ENCODE measurements at regions not wholly inside any gene's neighbourhood (a gene's known extent, or its start where the extent isn't known, plus 50 kb on each side); places are given as distances from the start of the nearest gene placed in this dataset.

DNA sequence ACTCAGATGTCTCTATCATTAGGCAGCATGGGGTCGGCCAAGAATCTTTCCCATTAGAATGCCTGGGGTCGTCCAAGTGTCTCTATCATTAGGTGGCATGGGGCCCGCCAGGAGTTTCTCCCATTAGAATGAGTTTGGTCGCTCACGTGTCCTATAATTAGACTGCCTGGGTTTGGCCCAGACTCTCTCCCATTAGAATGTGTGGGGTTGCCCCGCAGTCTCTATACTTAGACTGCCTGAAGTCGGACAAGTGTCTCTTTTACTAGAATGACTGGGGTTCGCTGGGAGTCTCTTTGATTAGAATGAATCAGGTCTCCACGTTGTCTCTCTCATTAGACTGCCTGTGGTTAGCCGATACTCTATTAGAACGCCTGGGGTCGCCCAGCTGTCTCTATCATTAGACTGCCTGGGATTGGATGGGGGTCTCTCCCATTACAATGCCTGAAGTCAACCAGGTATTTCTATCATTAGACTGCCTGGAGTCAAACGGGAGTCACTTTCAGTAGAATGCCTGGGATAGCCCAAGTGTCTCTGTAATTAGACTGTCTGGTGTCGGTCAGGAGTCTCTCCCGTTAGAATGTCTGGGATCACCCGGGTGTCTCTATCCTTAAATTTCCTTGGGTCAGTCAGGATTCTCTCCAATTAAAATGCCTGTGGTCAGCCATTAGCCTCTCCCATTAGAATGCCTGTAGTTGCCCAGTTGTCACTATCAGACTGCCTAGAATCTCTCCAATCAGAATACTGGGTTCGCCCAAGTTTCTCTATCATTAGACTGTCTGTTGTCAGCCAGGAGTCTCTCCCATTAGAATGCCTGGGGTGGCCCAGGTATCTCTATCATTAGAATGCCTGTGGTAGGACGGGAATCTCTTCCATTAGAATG is 1454.1 kb downstream of the UQCRFS1 start:
- H3K27ac Mint-ChIP-seq, result no peak overlapping the region
- H3K36me3 Mint-ChIP-seq (ENCODE audit: low read depth), result peaks cover 77% of the 10 kb centered on the region
- no peak for DNase-seq
- peaks cover 4% of the 10 kb centered on the region for H3K27me3 Mint-ChIP-seq (ENCODE audit: low read depth, poor library complexity)
- H3K9me3 Mint-ChIP-seq, result peaks cover 94% of the 10 kb centered on the region
- no peak overlapping the region for H3K4me3 Mint-ChIP-seq
- no peaks in the 10 kb centered on the region for H3K4me1 Mint-ChIP-seq
- TF ChIP-seq, protein P1, sequence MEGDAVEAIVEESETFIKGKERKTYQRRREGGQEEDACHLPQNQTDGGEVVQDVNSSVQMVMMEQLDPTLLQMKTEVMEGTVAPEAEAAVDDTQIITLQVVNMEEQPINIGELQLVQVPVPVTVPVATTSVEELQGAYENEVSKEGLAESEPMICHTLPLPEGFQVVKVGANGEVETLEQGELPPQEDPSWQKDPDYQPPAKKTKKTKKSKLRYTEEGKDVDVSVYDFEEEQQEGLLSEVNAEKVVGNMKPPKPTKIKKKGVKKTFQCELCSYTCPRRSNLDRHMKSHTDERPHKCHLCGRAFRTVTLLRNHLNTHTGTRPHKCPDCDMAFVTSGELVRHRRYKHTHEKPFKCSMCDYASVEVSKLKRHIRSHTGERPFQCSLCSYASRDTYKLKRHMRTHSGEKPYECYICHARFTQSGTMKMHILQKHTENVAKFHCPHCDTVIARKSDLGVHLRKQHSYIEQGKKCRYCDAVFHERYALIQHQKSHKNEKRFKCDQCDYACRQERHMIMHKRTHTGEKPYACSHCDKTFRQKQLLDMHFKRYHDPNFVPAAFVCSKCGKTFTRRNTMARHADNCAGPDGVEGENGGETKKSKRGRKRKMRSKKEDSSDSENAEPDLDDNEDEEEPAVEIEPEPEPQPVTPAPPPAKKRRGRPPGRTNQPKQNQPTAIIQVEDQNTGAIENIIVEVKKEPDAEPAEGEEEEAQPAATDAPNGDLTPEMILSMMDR (IDR thresholded peaks at IDR 0.05), result no peak

DNA sequence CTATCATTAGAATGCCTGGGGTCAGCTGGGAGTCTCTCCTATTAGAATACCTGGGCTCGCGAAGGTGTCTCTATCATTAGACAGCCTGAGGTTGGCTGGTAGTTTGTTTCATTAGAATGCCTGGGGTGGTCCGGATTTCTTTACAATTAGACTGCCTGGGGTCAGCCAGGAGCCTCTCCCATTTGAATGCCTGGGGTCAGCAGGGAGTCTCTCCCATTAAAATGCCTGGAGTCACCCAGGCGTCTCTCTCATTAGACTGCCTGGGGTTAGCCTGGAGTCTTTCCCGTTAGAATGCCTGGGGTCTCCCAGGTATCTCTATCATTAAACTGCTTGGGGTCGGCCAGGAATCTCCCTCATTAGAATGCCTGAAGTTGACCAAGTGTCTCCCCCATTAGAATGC is 1458.3 kb downstream of the UQCRFS1 start:
- peaks cover 91% of the 10 kb centered on the region for H3K9me3 Mint-ChIP-seq
- TF ChIP-seq, protein P1 (IDR thresholded peaks at IDR 0.05), result no peak
- DNase-seq, result no peak
- H3K36me3 Mint-ChIP-seq (ENCODE audit: low read depth), result peaks cover 41% of the 10 kb centered on the region
- H3K27me3 Mint-ChIP-seq (ENCODE audit: low read depth, poor library complexity), result no peaks in the 10 kb centered on the region
- H3K4me1 Mint-ChIP-seq, result no peaks in the 10 kb centered on the region
- no peak overlapping the region for H3K4me3 Mint-ChIP-seq
- H3K27ac Mint-ChIP-seq, result no peak overlapping the region

DNA sequence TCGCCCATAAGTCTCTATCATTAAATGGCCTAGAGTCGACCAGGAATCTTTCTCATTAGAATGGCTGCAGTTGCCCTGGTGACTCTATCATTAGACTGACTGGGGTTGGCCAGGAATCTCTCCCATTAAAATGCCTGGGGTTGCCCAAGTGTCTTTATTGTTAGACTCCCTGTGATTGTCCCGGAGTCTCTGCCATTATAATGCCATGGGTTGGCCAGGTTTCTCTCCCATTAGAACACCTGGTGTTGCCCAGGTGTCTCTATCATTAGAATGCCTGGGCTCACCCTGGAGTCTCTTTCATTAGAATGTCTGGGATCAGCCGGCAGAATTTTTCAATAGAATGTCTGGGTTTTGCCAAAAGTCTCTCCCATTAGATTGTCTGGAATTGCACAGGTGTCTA is 1459.3 kb downstream of the UQCRFS1 start:
- DNase-seq, result no peak
- peaks cover 89% of the 10 kb centered on the region for H3K9me3 Mint-ChIP-seq
- no peak overlapping the region for H3K27ac Mint-ChIP-seq
- H3K36me3 Mint-ChIP-seq (ENCODE audit: low read depth), result peaks cover 34% of the 10 kb centered on the region
- H3K4me3 Mint-ChIP-seq, result no peak overlapping the region
- H3K4me1 Mint-ChIP-seq, result no peaks in the 10 kb centered on the region
- peaks cover 4% of the 10 kb centered on the region for H3K27me3 Mint-ChIP-seq (ENCODE audit: low read depth, poor library complexity)
- TF ChIP-seq, protein P1 (IDR thresholded peaks at IDR 0.05), result no peak

DNA sequence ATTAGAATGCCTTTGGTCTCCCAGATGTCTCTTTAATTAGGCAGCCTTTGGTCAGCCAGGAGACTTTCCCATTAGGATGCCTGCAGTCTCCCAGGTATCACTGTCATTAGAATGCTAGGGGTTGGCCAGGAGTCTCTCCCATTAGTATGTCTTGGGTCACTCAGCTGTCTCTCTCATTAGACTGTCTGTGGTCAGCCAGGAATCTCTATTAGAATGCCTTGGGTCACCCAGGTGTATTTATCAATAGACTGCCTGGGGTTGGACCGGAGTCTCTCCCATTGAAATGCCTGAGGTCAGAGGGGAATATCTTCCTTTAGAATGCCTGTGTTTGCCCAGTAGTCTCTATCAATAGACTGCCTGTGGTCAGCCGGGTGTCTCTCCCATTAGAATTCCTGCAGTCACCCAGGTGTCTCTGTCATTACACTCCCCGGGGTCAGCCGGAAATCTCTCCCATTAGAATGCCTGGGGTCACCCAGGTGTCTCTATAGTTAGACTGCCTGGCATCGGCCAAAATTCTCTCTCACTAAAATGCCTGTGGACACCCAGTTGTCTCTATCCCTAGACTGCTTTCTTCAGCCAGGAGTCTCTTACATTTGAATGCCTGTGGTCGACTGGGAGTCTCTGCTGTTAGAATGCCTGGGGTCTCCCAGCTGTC is 1460.3 kb downstream of the UQCRFS1 start:
- no peak overlapping the region for H3K27ac Mint-ChIP-seq
- DNase-seq, result no peak
- no peak overlapping the region for H3K4me3 Mint-ChIP-seq
- H3K36me3 Mint-ChIP-seq (ENCODE audit: low read depth), result peaks cover 29% of the 10 kb centered on the region
- peaks cover 4% of the 10 kb centered on the region for H3K27me3 Mint-ChIP-seq (ENCODE audit: low read depth, poor library complexity)
- TF ChIP-seq, protein P1 (IDR thresholded peaks at IDR 0.05), result no peak
- H3K4me1 Mint-ChIP-seq, result no peaks in the 10 kb centered on the region
- peaks cover 89% of the 10 kb centered on the region for H3K9me3 Mint-ChIP-seq

DNA sequence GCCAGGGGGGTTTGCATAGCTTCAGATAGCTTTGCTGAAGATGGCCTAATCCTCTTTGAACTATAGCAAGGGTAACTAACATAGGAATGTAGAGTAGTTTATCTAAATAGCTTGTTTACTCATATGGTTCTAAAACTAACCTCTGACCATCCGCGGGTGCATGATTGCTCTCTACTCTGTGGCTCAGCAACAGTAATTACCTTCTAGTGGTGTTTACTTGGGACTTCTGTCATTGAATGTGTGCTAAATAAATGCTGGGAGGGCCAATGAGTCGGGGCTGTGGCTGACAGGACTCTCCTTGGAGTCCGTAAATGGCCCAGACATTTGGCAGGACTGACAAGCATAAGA is 1461.9 kb downstream of the UQCRFS1 start:
- Mint-ChIP-seq H3K36me3 (ENCODE audit: low read depth) (peaks cover 20% of the 10 kb centered on the region), H3K9me3 (peaks cover 86% of the 10 kb centered on the region), H3K27me3 (ENCODE audit: low read depth, poor library complexity) (peaks cover 6% of the 10 kb centered on the region), H3K4me1 (peaks cover 4% of the 10 kb centered on the region), H3K4me3 (no peak overlapping the region), H3K27ac (no peak overlapping the region)
- DNase-seq, result no peak
- TF ChIP-seq, protein P1 (IDR thresholded peaks at IDR 0.05), result no peak
